GM21528 (cell line): ENCODE measurements at regions not wholly inside any gene's neighbourhood (a gene's known extent, or its start where the extent isn't known, plus 50 kb on each side); places are given as distances from the start of the nearest gene placed in this dataset.
"Not testable (repeated sequence)": the region's sequence is repeated elsewhere in the genome, so short reads cannot be mapped to it uniquely, and the experiment has no call there.

ENCODE experiments used
- ATAC-seq: cut with Tn5 transposase; IDR thresholded peaks from one replicate; pipeline ENCODE4 v1.9.1; 2021; ENCODE audit warnings: mild to moderate bottlenecking, moderate library complexity; ENCODE audit not compliant: unreplicated experiment, low FRiP score

DNA sequence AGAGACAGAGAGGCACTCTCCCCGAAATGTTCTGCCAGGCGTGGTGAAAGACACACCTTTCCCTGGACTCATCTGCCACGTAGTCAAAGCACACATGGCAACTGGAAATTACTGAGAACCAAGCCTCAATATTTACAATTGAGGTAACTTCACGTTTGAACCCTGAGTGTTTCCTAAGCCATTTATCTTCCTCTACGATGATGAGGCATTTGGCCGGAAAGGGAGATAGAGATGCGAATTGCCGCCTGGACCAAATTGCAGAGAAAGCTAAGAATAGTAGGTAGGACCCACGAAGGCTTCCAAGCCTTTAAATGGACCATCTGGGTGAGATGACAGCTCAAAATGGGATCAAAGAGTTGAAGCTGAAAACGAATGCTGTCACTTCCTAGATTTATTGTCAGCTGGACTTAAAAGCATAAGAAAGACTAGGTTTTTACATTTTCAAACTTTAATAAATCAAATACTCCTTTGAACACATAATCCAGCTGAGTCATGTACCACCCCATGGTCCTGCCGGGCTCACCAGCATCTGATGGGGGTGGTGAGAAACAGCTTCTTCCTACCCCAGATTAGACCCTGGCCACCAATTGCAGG lies 135.6 kb upstream of the LYZL2 start:
- no peak for ATAC-seq

DNA sequence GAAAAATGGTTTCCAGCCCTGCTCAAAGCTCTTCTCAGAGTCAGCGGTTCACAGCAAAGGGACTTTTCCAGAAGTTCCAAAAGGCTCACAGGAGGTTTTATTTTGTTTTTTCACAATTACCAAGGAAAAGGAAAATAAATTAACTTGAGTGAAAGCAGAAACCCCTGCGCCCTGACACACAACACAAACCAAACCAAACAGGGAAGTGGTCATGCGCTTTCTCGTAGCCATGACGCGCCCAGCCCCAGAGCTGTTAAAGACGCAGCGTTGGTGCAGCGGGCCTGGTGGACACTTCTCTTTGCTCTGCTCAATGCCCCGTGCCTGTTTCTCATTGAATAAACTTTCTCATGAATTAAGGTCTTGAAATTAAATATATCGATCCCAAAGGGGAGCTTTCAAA lies 134.4 kb upstream of the LYZL2 start:
- ATAC-seq, result no peak

DNA sequence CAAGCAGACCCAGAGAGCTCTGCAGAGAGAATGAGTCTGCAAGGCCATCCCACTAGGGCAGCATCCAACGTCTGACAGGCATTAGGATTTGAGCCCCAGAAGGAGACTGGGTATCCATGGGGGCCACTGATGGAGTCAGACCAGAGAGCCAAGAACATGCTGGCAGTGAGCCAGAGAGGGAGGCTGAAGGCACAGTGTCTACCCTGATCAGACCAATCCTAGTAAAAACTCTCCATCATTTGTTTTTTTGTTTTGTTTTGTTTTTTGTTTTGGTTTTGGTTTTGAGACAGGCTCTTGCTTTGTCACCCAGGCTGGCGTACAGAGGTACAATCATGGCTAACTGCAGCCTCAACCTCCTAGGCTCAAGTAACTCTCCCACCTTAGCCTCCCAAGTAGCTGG lies 133.1 kb upstream of the LYZL2 start:
- ATAC-seq, result no peak

DNA sequence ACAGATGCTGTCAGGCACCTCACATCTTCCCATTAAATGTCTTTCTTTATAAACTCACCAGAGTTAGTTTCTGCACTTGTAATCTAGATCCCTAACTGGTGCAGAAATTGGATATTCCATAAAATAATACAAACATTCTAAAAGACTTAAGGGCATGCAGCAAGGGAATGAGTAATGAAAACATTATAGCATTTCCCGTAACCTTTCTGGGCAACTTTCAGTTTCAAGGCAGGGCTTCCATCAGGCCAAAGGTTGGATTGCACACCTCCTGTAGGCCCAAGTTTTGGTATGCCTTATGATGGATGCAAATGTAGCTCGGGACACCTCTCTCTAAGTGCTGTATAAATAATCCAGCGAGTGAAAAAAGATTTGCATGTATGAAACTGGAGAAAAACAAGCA lies 129.9 kb upstream of the LYZL2 start:
- no peak for ATAC-seq

DNA sequence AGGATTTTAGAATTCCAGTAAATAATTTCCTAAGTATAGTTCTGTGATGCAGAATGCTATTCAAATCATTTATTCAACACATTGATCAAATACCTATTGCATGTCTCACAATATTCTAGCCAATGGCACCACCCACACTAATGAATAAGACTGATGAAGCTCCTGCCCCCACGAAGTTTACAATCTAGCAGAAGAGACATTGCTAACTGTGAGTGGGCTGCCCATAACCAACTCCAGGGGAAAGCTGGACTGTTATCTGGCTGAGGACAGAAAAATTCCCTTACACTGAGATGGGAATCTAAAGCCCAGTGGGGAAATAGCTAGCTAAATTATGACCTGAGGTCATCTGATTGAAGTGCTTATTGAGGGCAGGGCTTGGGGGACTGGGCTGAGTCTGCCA lies 128.8 kb upstream of the LYZL2 start:
- ATAC-seq, result no peak

DNA sequence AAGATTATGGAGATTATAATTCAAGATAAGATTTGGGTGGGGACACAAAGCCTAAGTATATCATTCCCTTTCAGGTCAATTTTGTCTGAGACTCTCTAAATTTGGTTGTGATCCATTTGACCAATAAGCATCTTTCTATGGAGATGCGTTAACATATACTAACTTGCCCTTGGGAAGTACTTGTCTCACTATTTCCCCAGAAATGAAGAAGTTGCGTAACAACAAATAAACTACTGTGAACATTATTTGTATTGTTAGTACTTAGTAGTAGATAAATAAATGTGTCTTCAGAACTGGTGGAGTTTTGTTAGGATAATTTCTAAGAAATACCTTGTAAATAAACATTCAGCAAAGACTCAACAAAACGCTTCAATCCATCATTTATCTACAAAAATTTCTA lies 127.3 kb upstream of the LYZL2 start:
- ATAC-seq, result no peak

DNA sequence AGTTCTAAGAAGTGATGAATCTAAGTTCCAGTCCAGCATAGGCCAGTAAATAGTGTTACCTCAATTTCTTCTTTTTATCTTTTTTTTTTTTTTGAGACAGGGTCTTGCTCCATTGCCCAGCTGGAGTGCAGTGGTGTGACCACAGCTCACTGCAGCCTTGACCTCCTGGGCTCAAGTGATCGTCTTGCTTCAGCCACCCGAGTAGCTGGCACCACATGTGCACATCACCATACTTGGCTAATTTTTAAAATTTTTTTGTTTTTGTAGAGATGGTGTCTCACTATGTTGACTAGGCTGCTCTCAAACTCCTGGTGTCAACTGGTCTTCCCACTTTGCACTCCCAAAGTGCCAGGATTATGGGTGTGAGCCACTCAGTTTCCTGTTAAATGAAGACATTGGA lies 126.6 kb upstream of the LYZL2 start:
- ATAC-seq, result no peak

DNA sequence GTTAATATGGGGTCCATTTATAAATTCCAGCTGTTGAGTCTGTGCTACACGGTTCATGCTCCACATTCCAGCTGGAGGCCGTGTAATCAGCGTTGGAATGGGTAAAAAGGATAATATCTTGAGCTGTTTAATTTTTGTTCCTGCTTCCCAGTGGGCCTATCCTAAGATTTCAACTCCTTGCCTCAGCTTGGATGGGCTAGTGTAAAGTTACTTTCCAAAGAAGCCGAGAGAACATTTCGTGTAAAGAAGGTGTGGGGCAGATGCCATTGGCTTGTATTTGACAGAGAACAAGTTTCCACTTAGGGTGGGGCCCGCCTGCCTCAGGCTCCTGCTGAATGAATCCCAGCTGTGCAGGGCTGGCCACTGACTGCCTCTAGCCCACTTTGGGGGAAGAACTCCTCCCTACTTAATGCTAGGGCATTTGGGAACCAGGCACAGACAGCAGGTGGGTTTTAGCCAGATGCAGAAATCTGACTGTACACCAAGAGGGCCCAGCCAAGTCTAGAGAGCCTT lies 125.9 kb upstream of the LYZL2 start:
- no peak for ATAC-seq

DNA sequence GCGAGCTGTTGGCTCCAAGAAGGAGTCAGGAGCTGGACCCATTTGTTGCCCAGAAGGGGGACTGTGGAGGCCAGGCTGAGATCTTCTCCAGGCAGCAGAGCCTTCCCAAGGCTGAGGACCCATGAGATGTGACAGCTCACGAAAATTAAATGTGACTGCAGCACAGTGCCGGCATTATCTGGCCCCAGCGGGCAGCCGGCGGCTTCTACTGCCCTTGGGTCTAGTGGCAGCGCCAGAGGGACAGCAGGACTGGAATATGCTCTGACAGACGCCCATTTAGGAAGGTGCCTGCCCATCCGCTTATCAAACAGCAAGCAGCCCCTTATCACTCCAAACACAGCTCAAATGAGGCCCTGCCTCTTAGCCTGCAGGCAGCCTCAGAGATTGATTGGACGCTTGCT lies 122.9 kb upstream of the LYZL2 start:
- ATAC-seq, result no peak

DNA sequence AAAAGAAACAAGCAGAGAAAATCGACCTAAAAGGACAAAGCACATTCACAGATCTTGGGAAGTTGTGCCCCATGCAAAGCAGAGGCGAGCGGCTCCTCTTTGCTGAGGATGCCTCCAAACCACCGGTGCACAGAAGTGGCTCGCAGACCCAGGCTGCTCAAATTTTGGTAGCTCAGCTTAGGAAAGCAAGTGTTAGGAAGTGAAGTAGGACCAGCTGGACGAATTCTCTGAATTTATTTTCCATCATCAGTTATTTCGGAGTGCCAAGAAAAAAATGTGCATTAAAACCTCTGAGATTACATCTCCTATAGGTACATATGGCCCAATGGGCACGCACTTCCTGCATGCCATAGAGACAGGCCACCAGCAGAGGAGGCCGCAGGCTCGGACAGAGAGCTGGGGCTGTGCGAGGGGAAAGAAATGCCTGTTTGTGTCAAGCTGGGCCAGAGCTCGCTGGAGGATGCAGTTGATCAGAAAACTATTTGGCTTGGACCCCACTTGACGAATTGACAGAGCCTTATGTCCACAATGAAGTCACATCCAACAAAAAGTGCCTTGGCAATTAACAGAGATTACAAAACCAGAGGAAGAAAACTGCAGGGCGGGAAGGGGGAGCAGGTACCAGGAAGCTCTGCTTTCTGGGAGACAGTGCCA lies 122.3 kb upstream of the LYZL2 start:
- ATAC-seq, result no peak

DNA sequence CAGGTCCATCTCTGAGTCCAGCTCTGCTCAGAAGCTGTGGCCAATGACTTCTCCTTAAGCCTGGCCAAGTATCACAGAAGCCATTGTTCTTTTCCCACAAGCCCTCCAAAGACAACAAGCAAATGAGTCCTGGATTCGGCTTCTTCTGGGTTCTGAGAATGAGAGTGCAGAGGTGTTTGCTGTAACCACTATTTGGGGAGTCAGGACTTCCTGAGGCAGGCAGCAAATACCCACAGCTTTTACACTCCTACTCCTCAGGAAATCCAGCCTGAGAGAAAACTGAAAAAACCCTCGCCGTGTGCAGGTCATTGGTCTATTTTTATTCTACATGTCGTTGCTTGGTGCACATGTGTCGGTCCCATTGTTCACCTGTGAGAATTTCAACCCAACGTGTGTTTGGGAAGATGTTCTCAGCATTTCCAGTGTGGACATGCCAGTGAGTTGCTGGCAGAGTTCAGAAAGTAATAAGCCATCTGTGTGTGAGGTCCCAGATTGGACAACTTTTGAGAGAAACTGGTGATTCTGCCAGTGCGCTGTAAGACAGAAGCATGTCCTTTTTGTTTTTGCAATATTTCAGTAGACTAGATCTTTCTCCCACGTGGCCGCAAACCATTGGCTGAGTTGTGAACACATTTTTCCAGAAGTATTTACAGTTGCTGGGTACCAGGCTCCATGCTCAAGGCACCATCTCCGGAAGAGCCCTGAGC lies 121.6 kb upstream of the LYZL2 start:
- ATAC-seq, result no peak

DNA sequence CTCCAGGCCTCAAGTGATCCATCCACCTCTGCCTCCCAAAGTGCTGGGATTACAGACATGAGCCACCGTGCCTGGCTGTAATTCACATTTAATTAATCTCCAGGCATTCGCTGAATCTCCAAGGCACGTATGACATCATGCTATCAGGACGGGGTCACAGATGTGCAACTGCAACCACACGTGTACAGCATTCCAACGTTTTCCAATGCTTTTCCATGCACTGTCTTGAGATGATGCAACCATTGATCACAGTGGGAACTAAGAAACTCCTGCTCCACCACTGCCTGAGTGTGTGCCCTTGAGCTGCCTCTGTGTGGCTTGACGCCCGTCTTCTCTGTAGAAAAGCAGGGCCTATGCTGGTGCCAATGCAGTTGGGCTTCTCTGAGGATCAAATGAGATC lies 119.8 kb upstream of the LYZL2 start:
- no peak for ATAC-seq

DNA sequence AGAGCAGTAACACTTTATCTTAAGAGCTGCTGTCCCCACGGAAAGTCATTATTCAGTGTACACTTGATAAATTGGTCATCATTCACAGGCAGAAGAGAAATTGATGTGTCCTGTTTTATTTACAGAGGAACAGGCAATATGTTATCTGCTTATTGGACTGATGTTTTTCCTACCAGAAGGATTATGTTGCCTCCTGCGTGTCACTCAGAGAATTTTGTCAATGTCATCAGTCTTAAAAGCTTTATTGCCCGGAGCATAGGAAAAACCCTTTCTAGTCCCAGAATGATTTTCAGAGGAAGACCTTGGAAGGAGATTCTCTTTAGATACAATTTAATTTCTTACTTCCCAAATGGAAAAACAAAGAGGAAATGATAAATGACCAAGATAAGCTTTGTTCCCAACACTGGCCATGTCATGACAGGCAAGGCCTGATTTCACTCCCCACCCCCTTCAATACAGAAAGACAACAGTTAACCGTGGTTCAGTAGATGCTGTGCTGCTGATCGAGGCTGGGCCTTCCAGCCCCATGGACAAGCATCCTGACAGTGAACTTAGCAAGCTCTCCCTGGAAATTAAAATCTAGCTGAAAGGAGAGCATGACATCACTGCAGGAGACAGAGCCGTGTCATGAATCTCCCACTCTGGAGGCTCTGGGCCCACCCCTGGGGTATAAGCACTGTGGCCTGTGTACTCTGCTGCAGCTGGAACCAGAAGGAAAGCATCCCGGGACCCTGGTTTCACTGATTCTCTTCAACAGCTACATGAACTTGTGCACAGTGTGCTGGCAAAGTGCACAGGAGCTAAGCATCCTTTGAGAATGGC lies 118.8 kb upstream of the LYZL2 start:
- no peak for ATAC-seq

DNA sequence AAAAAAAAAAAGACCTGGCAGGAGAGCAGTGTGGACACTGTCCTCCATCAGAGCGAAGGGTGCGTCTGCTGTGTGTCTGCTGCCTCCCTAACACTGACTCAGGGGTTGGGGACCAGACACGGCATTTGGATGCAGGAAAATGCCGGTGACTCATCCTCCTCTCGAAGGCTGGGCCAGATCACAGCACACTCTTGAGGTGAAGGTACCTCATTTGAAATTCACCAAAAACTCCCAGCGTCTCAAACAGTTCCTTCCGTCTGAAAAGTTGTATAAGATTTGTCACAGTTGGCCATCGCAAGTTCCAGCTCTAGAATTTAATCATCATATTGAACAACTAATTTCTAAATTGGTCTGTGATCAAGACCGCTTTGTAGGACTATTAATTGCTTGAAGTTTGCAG lies 118.1 kb upstream of the LYZL2 start:
- no peak for ATAC-seq

DNA sequence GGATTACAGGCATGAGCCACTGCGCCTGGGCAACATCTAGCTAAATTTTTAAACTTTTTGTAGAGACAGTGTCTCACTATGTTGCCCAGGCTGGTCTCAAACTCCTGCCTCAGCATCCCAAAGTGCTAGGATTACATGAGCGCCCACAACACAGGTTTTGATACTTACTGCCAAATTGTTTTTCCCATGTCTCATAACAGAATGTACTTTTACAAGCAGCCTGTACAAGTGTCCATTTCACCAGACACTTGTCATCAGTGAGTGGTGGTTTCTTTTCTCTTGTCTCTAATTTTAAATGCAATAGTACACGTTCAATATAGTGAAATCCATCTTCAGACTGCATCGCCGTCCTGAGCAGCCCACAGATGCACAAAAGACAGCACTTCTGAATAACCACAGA lies 116.4 kb upstream of the LYZL2 start:
- no peak for ATAC-seq

DNA sequence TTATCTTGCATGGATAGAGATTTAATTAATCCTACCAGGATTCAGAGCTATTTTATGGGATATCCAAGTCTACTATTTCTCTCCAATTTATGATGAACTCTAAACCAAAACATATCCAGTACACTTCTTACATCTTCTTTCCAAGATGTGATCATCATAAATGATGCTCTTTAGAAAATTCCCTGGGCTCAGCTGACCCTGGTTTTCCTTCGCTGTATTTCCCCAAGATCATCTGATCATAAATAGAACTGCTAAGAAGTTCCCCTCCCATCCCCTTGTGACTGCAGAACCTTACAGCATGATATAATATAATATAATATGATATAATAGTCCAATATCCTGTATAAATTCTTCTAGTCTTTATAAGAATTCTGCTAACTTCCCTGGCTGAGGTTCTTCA lies 114.6 kb upstream of the LYZL2 start:
- ATAC-seq, result no peak

DNA sequence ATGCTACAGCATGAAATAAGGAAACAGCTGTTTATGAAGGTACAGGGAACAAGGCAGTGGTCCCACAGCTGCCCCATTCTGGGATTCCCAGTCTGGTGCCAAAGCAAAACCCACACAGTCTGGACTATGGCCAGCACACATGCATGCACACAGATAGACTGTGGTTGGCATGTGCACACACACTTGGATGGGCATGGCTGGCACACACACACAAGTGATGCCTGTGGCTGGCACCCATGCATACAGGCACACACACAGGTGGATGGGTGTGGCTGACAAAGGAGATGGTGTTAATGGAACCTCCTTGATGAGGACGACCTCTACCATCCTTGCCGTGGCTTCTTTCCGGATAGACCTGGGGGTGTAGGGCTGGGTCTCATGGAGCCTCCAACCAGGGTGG lies 114.0 kb upstream of the LYZL2 start:
- ATAC-seq, result no peak

DNA sequence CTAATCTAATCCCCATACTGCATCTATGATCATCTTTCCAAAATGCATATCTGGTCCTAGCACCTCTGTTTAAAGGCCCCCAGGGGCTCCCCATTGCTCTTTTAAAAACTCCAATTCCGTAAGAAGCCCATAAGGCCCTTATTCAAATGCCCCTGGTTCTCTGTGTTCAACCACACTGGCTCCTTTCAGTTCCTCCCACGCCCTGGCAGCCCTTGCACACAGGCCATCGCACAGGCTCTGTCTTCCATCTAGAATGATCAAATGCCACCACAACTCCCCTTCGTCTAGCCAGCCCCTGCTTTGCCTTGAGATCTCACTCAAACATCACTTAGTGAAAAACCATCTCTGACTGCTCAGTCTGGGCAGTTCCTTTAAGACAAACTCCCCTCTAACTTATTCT lies 112.9 kb upstream of the LYZL2 start:
- ATAC-seq, result peak; percentile 80

DNA sequence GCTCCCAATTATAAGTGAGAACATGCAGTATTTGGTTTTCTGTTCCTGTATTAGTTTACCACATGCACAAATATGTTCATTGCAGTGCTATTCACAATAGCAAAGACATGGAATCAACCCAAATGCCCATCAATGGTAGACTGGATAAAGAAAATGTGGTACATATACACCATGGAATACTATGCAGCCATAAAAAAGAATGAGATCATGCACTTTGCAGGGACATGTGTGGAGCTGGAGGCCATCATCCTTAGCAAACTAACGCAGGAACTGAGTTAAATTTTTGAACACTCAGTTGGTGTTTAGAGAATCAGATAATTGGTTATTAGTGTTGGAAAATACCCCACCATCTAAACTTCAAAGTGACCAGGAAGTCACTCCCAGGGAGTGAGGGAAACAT lies 111.2 kb upstream of the LYZL2 start:
- ATAC-seq, result not testable (repeated sequence)

DNA sequence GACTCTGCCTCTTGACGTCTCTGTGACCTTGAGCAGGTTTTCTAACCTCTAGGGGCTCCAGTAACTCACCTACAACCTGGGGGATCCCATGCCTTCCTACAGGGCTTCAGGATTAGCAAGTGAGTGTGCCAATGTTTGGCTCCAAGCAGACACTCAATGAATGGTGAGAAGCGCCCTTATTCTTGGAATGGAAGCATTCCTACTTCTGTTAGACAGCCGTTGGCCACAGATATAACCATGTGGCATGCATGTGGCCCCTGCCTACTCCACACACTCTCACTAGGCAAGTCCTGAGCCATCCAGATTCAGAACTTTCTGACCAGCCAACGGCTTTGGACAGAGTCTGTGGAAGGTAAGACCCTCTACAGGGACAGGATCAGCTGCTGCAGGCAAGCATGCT lies 108.9 kb upstream of the LYZL2 start:
- ATAC-seq, result no peak

DNA sequence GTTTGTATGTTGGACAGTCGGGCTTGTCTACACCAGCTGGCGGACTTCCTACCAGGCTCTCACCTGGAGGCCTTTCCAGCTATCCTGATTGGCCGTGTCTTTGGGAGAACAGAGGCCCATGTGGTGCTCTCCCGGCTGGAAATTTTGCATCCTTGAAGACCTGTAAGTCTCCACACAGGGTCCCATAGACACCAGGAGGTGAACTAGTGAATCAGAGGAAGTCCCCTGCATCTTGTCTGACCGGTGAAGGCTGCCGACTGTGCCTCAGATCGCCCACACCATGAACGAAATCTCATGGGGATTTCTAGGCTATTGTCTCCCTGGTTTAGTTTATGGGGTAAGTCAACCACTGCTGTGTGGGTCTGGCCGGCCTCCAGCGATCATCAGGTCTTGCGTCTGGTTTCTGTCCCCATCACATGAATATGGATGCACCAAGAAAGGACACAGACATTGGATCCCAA lies 108.4 kb upstream of the LYZL2 start:
- ATAC-seq, result no peak
